Psoas muscle (tissue), 7 donors: ENCODE measurements at regions not wholly inside any gene's neighbourhood (a gene's known extent, or its start where the extent isn't known, plus 50 kb on each side); places are given as distances from the start of the nearest gene placed in this dataset.
"Not testable (repeated sequence)": the region's sequence is repeated elsewhere in the genome, so short reads cannot be mapped to it uniquely, and the experiment has no call there.

Experiments
- ATAC-seq, 4 donors: fragments of 200-7000 bp; cut with Tn5 transposase; one replicate each; pipeline ENCODE4 v1.9.1; 2020; ENCODE audit warnings: moderate library complexity in 3 of 4, mild to moderate bottlenecking in 2 of 4
- DNase-seq, 2 donors: peaks; one replicate each; pipeline ENCODE4 v3.0.0-alpha.2; 2020
- H3K27ac ChIP-seq: fragments of 200-600 bp; one replicate; pipeline ENCODE4 v1.8.0; 2022
- H3K27me3 ChIP-seq, 3 donors: fragments of 200-600 bp in 1 of 3; one replicate each; pipeline versions ENCODE4 v1.6.1 to v1.8.0; 2013 to 2022; ENCODE audit warnings: low read length in 2 of 3, mild to moderate bottlenecking in 2 of 3, moderate library complexity in 1 of 3; ENCODE audit not compliant: insufficient read depth in 3 of 3
- H3K36me3 ChIP-seq, 2 donors: fragments of 200-600 bp in 1 of 2; one replicate each; pipeline versions ENCODE4 v1.6.1 to v1.8.0; 2013 to 2022; ENCODE audit warnings: low read depth in 1 of 2, mild to moderate bottlenecking in 1 of 2, moderate library complexity in 1 of 2; ENCODE audit not compliant: insufficient read depth in 1 of 2
- H3K4me1 ChIP-seq: fragments of 200-600 bp; one replicate; pipeline ENCODE4 v1.8.0; 2022
- H3K4me3 ChIP-seq: fragments of 200-600 bp; one replicate; pipeline ENCODE4 v1.8.0; 2022; ENCODE audit warnings: mild to moderate bottlenecking
- H3K9me3 ChIP-seq: fragments of 200-600 bp; one replicate; pipeline ENCODE4 v1.8.0; 2022
- CTCF ChIP-seq: fragments of 200-600 bp; IDR thresholded peaks from one replicate; pipeline ENCODE4 v1.8.0; 2022; ENCODE audit warnings: antibody characterized with exemption
- WGBS, 3 donors: extraction: QIAGEN DNeasy Blood & Tissue Kit; methylation state at CpG; one replicate each; pipeline versions ENCODE4 v1.1.6 to v1.1.7; 2013; 5-methylcytosine and 5-hydroxymethylcytosine counted together
- intact Hi-C, 2 donors: fragments of 100-400 bp; cut with DNase I; formaldehyde crosslinking; loops; one replicate each; pipeline versions ENCODE4 v1.11.0 to v1.14.2; 2022
- donor health status: healthy with polysubstance abuse.
- donor health status: DM: no; HTN: no; CAD: no; lungs with moderate emphysema.
- donor health status: Bipolar disorder and iron deficiency.
- donor health status: healthy.
- donor health status: DM: yes; HTN: yes; CAD: no.
- donor health status: DM: no; HTN: no; CAD: no.
- donor health status: DM: yes; HTN: yes; CAD: no.

GRCh38 chr18:38750751-38751150 is 1185.2 kb upstream of the CELF4 start:
- Histone ChIP-seq H3K36me3 (no peaks in the 10 kb centered on the region), H3K9me3 (no peaks in the 10 kb centered on the region), H3K27me3 (no peaks in the 10 kb centered on the region), H3K4me3 (no peak overlapping the region), H3K4me1 (no peaks in the 10 kb centered on the region), H3K27ac (no peak overlapping the region)
- intact Hi-C loops, result no loop called here
- ATAC-seq, result no peak
- DNase-seq, result no peak
- 77 to 83% (median 82%) methylated on average over 3 of the region's 3 CpGs for WGBS, 3 donors
- no peak for TF ChIP-seq CTCF

GRCh38 chr18:38747153-38747552 is 1181.6 kb upstream of the CELF4 start:
- no peak for ATAC-seq
- WGBS, 3 donors, result 76 to 79% (median 78%) methylated on average over 5 of the region's 5 CpGs
- Histone ChIP-seq H3K27ac (no peak overlapping the region), H3K9me3 (no peaks in the 10 kb centered on the region), H3K36me3 (no peaks in the 10 kb centered on the region), H3K4me3 (no peak overlapping the region), H3K27me3 (no peaks in the 10 kb centered on the region), H3K4me1 (no peaks in the 10 kb centered on the region)
- no peak for TF ChIP-seq CTCF
- no peak for DNase-seq
- intact Hi-C loops, result no loop called here

DNA sequence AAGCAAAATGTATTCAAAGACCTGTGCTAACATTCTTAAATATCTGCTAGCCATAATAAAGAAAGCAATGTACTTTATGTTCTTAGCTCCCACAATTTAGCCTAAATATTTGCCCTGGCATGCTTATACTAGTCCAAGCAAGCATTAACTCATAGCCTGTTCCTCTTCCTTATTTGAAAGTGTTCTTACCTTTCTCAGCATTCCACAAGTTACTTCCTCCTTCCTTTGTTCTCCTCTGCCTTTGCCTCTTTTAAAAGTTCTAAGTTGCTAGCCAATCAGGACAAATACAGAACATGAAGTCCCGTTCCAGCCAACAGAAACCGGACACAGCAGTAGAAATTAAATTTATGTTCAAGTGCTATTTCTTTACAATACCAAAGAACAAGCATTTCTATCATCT is 1154.6 kb upstream of the CELF4 start:
- WGBS, 3 donors, result 70 to 77% (median 74%) methylated on average over 2 of the region's 2 CpGs
- not testable (repeated sequence) for H3K9me3 ChIP-seq

DNA sequence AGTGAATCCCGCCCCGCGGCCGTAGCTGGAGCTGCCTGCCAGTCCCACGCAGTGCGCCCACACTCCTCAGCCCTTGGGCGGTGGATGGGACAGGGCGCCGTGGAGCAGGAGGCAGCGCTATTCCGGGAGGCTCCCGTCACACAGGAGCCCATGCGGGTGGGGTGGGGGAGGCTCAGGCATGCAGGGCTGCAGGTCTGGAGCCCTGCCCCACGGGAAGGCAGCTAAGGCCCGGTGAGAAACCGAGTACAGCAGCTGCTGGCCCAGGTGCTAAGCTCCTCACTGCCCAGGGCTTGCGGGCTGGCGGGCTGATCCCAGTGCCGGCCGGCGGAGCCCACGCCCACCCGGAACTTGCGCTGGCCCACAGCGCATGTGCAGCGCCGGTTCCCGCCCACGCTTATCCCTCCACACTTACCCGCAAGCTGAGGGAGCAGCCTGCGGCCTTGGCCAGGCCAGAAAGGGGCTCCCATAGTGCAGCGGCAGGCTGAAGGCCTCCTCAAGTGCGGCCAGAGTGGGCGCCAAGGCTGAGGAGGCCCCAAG is 1152.8 kb upstream of the CELF4 start:
- DNase-seq (peak in 1 of 2 donors; percentile 42), ATAC-seq (no peak)
- no peaks in the 10 kb centered on the region for H3K9me3 ChIP-seq
- H3K27ac ChIP-seq, result no peak overlapping the region
- 96 to 97% (median 97%) methylated on average over 34 of the region's 34 CpGs for WGBS, 3 donors
- TF ChIP-seq CTCF, result no peak
- intact Hi-C loops, result no loop called here
- no peaks in the 10 kb centered on the region for H3K36me3 ChIP-seq
- no peaks in the 10 kb centered on the region for H3K27me3 ChIP-seq
- no peak overlapping the region for H3K4me3 ChIP-seq
- no peaks in the 10 kb centered on the region for H3K4me1 ChIP-seq

More for the DNA sequence above, 1154.6 kb upstream of the CELF4 start:
- DNase-seq, H3K27ac ChIP-seq, H3K4me1 ChIP-seq, H3K27me3 ChIP-seq, H3K36me3 ChIP-seq, H3K4me3 ChIP-seq, ATAC-seq, intact Hi-C loops: not testable (repeated sequence)

GRCh38 chr18:38709122-38709521 is 1143.5 kb upstream of the CELF4 start:
- H3K4me1 ChIP-seq, result no peaks in the 10 kb centered on the region
- no peak for TF ChIP-seq CTCF
- intact Hi-C loops, result no loop called here
- DNase-seq, result no peak
- no peak overlapping the region for H3K27ac ChIP-seq
- H3K4me3 ChIP-seq, result no peak overlapping the region
- no peak for ATAC-seq
- 84 to 85% (median 85%) methylated on average over 5 of the region's 5 CpGs for WGBS, 3 donors
- H3K27me3 ChIP-seq, result no peaks in the 10 kb centered on the region
- no peaks in the 10 kb centered on the region for H3K36me3 ChIP-seq
- H3K9me3 ChIP-seq, result no peaks in the 10 kb centered on the region
